Right lobe of liver (tissue), 4 donors: ENCODE measurements at regions not wholly inside any gene's neighbourhood (a gene's known extent, or its start where the extent isn't known, plus 50 kb on each side); places are given as distances from the start of the nearest gene placed in this dataset.

Experiments
- POLR2A ChIP-seq: fragments of 450-650 bp; IDR thresholded peaks from one replicate; pipeline ENCODE4 v1.6.1; 2017; ENCODE audit warnings: antibody characterized with exemption, mild to moderate bottlenecking
- TF ChIP-seq, protein P1 (sequence below), 4 donors: fragments of 200-600 bp in 3 of 4; fragments of 450-650 bp in 1 of 4; IDR thresholded peaks; one replicate each; pipeline versions ENCODE4 v1.5.1 to v1.8.0; 2016 to 2022; ENCODE audit warnings: antibody characterized with exemption in 4 of 4, mild to moderate bottlenecking in 2 of 4
- donor health status: DM: no; HTN: no; CAD: no.
- donor health status: DM: no; HTN: no; CAD: no.
- donor health status: DM: no; HTN: yes; CAD: no.

- TF ChIP-seq, protein P1, sequence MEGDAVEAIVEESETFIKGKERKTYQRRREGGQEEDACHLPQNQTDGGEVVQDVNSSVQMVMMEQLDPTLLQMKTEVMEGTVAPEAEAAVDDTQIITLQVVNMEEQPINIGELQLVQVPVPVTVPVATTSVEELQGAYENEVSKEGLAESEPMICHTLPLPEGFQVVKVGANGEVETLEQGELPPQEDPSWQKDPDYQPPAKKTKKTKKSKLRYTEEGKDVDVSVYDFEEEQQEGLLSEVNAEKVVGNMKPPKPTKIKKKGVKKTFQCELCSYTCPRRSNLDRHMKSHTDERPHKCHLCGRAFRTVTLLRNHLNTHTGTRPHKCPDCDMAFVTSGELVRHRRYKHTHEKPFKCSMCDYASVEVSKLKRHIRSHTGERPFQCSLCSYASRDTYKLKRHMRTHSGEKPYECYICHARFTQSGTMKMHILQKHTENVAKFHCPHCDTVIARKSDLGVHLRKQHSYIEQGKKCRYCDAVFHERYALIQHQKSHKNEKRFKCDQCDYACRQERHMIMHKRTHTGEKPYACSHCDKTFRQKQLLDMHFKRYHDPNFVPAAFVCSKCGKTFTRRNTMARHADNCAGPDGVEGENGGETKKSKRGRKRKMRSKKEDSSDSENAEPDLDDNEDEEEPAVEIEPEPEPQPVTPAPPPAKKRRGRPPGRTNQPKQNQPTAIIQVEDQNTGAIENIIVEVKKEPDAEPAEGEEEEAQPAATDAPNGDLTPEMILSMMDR (IDR thresholded peaks at IDR 0.05), result no peak
- no peak for TF ChIP-seq POLR2A
Observed at GRCh38 chr22:27635852-27636251, 165.7 kb downstream of the MN1 start.
